ENCODE measurements at regions not wholly inside any gene's neighbourhood (a gene's known extent, or its start where the extent isn't known, plus 50 kb on each side); places are given as distances from the start of the nearest gene placed in this dataset.

- no peak for TF ChIP-seq SIN3A (IDR thresholded peaks at IDR 0.05; ENCODE audit: borderline replicate concordance, insufficient read depth, low read depth, low read length)
- no peak for TF ChIP-seq CTCF (IDR thresholded peaks at IDR 0.05)
- no peak for TF ChIP-seq POLR2AphosphoS5 (IDR thresholded peaks at IDR 0.05; ENCODE audit: low read depth, low read length)
- TF ChIP-seq REST (IDR thresholded peaks at IDR 0.05; ENCODE audit: insufficient read depth in 1 of 2, low read depth in 2 of 2, low read length in 1 of 2), result no peak
- TF ChIP-seq TCF7L2 (IDR thresholded peaks at IDR 0.05; ENCODE audit: low read depth, low read length), result no peak
These were observed 224.7 kb downstream of the BRD1 start for GRCh38 chr22:49603016-49603415.

Measured in Panc1 (cell line).